ENCODE measurements at regions not wholly inside any gene's neighbourhood (a gene's known extent, or its start where the extent isn't known, plus 50 kb on each side); places are given as distances from the start of the nearest gene placed in this dataset.
"Not testable (repeated sequence)": the region's sequence is repeated elsewhere in the genome, so short reads cannot be mapped to it uniquely, and the experiment has no call there.

DNA sequence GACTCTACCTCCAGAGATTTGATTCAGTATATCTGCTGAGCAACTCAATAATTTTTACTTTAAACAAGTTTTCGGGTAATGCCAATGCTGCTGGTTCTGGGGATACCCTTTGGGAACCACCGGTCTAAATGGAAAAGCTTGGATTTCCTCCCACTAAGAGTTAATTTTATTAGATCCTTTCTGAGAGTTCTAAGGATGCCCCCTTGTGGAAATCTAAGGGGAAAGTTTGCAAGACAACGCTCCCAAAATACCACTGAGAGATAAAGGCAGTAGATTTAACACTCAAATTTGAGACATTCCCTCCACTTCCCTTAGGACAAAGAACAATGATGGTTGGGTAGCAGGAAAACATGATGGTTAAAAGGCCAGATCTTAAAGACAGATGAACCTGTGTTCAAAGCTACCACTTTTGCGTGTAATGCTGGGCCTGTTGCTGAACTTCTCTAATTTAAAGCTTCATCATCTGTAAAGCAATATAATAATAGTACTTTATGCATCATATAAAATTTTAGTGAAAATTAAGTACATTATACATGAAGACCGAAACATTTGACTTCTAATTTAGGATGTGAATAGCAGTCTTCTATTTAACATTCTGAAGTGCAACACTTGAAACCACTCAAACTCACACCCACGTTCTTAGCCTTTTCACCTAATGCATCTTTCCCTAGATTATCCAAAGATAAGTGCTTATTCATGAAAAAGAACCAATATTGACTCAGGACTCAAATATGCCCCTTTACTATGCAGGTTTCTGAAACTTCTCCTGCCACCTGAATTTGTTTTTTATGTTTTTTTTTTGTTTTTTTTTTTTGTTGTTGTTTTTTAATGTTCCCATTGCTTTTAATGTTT is 110.1 kb upstream of the LUZP2 start:
- DNase-seq (ENCODE audit: low read depth): no peak

DNA sequence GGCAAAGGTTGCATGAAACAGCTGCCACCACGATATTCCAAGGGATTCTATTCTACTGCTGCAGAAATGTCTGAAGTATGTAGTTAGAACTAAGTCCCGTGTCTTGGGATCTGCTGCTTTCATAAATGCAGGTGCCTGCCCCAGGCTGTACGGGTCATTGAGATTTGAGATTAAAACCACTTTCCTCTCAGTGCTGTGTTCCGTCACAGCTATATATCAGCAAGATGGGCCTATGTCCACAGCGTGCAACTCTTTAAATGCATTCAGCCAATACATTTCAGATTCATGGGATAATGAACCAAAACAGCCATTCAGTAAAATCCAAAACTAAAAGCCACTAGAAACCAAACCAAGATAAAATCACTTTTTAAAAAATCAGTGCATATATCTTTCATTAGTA is 107.3 kb upstream of the LUZP2 start:
- DNase-seq (ENCODE audit: low read depth): no peak

DNA sequence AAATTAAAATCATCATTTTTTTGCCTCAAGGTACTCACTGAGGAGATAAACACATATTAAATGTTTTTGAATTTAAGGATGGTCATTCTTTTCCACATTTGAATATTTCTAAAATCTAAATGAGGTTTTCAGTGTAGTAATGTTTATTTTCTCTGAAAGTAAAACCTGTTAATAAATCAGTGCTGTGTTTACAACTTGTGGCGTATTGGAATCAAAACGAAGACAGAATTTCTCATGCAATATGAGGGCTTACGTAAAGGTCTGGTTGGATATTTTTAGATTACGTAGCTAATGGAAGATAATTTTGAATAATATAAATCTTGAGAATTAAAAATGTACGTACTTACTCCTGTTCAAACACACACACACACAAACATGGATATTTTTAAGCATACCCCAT is 106.8 kb upstream of the LUZP2 start:
- no peak for DNase-seq (ENCODE audit: low read depth)

DNA sequence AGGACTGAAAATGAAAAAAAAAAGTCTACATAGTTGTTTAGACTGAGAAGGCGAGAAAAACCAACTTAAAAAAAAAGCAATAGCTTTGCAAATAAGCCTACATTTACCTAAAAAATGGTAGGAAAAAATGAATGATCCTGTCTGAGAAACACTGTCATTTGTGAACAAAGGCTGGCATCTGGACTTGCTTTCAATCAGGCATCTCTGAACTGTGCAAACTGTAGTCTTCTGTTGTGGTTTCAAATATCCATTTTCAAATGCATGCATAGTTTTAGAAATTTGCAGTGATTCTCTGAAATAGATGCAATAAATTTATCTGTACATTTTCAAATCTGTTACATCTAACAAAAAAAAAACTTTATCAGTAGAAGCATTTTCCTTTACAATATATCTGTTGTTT is 106.1 kb upstream of the LUZP2 start:
- no peak for DNase-seq (ENCODE audit: low read depth)

DNA sequence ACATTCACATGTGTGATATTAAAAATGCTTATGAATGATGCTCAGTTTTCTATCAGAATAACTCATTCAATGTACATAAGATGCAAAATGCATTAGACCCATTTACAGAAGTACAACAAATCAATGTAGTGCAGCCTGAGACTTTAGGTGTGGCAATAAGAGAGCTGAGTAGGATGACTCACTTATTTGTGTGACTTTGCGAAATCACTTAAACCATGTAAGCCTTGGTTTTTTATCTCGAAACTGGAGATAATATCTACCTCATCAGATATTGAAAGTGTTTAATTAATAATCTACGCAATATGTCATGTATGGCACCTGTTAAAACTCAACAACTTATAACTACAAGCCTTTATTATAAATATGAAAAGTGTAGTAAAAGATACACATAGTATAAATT is 105.7 kb upstream of the LUZP2 start:
- no peak for DNase-seq (ENCODE audit: low read depth)

DNA sequence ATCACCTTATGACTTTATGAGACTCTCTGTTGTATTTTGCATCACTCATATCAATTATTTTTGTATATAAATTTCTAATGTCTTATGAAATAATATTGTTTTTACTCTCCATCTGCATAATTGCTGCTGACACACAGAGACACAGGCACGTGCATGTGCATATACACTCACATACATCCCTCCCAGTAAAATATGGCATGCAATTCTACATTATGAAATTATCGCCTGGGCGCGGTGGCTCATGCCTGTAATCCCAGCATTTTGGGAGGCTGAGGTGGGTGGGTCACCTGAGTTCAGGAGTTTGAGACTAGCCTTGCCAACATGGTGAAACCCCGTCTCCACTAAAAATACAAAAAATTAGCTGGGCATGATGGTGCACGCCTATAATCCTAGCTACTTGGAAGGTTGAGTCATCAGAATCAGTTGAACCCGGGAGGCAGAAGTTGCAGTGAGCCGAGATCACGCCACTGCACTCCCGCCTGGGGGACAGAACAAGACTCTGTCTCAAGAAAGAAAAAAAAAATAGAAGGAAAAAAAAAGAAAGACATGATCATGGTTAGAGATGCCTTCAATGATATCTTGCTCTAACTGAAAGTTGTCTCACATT is 96.7 kb upstream of the LUZP2 start:
- DNase-seq (ENCODE audit: low read depth): no peak

DNA sequence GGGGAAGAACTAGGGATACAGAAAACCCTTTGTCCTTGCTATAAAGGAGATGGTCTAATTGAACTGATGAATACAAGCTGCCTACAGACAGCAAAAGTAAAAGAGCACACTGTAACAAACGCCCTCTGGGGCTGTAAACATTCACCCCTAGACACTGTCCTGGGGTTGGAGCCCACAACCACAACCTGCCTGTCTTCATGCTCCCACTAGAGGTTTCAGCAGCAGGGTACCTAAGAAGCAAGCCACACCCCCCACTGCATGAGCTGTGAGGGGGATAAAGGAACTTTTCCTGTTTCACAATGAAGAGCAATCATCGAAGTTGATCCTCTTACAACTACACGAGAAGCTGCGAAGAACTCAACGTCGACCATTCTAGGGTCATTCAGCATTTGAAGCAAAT is 90.5 kb upstream of the LUZP2 start:
- DNase-seq (ENCODE audit: low read depth): no peak

DNA sequence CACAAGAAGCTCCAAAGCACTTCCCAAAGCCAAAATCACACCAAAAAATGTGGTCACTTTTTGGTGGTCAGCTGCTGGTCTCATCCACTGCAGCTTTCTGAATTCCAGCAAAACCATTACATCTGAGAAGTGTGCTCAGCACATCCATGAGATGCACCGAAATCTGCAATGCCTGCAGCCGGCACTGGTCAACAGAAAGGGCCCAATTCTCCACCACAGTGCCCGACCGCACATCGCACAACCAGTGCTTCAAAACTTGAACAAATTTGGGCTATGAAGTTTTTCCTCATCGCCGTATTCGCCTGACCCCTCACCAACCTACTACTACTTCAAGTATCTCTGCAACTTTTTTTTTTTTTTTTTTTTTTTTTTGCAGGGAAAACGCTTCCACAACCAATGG is 89.9 kb upstream of the LUZP2 start:
- no peak for DNase-seq (ENCODE audit: low read depth)

DNA sequence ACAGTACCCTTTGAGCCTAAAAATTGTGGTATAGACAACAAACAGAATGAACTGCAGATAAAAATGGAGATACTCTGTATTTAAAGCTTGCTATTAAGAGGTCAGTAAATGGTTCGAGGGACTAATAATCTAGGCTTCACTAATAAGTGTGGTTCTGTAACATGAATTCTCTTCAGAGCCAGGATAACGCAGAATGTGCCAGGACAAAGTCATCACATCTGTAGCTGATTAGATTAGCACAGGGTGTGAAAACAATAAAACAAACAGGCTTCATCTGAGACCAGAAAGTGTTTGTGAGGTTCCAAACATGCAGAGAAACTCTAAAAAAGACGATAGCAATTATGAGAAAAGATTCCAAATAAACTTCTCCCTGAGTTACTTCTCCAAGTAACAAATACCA is 89.1 kb upstream of the LUZP2 start:
- DNase-seq (ENCODE audit: low read depth): no peak

DNA sequence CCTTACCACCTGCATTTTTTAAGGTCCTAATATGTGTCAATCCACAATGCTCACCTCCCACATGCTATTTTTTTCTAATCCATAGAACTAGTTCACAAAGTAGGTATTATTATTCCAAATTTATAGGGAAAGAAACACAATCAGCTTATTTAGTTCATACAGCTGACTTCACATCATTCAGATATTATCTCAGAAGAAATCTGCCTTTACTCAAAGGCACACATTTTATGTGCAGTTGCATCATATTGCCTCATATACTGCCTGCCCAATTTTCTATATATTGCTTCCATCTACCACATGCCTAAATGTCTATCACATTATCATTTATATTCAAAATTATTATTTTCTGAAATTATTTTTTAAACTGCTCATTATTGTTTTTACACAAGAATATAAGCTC is 88.7 kb upstream of the LUZP2 start:
- DNase-seq (ENCODE audit: low read depth): no peak

DNA sequence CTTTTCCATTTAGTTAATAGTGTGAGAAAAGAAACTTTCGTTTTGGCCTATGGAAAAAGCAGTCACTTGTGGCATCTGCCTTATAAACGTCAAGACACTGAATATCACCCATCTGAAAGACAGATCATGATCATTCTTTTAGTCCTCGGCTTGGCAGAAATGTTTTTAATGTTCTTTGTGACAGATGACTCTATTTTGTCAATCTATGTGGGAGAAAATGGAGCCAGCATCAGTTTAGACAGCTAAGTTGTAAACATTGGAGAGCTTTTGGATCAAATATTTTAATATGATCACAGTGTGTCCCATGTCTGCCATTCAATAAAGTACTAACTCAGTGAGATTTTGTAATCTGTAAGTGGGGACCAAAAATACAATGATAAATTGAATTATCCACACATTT is 85.1 kb upstream of the LUZP2 start:
- DNase-seq (ENCODE audit: low read depth): no peak

DNA sequence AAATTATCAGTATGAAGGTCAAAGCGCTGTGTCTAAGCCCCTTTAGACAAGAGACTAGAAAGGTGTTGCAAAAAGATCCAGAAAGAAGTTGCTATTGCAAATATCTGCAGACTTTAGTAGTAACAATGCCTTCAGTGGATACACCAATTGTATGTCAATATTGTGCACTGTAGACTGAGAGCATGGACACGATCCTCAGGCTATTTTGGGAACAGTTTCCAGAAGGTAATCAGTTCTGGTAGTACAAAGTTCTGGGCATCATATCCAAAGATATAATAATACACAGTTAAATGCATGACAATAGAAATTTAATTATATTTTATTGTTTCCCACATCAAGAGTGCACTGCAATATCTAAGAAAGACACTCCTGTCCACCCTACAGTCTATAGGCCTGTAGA is 84.1 kb upstream of the LUZP2 start:
- DNase-seq (ENCODE audit: low read depth): no peak

DNA sequence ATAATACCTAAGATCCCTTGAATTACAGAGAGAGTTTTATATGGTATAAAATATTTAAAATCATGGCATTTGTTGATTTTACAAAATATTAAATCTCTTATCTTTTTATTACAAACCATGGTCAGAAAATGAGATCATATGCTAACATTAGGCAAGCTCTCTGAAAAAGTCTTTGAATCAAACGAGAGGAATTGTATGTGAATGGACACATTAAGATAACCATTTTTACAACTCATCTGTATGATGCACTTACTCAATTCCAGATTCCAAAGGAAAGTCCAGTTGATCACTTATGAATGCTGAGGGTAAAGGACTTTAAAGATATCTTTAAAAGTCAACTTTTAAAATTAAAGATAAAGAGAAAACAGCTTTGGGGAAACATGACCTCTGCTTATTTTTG is 83.5 kb upstream of the LUZP2 start:
- no peak for DNase-seq (ENCODE audit: low read depth)

DNA sequence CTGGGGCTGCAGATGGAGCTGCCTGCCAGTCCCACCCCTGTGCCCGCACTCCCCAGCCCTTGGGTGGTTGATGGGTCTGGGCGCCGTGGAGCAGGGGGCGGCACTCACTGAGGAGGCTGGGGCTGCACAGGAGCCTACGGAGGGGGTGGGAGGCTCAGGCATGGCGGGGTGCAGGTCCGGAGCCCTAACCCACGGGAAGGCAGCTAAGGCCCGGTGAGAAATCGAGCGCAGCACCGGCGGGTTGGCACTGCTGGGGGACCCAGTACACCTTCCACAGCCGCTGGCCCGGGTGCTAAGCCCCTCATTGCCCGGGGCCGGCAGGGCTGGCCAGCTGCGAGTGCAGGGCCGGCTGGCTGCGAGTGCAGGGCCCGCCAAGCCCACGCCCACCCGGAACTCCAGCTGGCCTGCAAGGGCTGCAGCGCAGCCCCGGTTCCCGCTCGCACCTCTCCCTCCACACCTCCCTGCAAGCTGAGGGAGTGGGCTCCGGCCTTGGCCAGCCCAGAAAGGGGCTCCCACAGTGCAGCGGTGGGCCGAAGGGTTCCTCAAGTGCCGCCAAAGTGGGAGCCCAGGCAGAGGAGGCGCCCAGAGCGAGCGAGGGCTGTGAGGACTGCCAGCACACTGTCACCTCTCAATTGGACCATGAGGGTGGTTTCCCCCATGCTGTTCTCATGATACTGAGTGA is 80.8 kb upstream of the LUZP2 start:
- not testable (repeated sequence) for DNase-seq (ENCODE audit: low read depth)

DNA sequence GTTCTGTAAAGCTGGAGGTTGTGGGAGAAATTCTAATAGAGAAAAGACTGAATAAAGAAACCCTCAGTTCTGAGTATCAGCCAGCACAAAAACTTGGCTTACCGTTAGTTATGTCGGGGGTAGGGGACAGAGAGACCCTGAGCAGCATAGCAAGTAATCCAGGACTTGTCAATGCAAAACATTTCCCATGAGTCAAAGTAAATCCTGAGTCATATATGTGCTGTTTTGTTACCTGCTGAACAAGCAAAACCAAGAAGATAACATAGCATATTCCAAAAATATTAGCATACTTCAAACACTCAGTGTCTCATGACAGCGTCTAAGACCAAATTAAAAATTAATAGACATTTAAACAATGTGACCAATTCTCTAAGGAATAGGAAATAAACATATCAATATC is 75.1 kb upstream of the LUZP2 start:
- no peak for DNase-seq (ENCODE audit: low read depth)

DNA sequence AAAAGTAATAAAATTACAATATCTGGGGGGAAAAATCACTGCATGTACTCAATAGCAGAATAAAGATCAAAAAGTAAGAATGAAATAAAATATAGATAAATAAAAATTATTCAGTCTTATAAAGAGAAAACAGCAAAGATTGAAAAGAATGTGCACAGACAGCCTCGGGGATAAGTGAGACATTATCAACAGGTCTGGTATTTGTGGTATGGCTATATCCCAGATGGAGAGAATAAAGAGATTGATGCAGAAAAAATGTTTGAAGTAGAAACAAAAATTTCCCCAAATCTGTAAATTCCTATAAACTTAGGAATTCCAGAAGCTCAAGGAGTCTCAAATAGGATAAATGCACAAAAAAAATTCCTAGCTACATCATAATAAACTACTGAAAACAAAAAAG is 74.5 kb upstream of the LUZP2 start:
- DNase-seq (ENCODE audit: low read depth): no peak

DNA sequence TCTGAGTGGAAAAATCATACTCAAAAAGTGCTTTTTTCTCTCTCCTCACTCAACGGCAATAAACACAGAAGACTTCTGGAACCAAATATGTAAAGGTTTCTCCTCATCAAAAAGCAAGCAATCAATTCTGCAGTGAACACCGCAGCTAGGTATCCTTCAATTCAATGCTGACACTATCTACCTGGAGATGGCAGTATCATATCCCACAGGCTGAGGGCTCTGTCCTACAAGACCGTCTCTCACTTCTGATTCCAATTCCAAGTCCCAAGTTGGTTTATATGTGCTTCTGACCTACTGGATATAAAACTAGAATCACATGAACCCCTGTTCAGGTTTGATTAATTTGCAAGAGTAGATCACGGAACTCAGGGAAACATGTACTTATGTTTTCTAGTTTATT is 59.7 kb upstream of the LUZP2 start:
- no peak for DNase-seq (ENCODE audit: low read depth)

Measured in CMK (cell line).